Fibroblast of the aortic adventitia (primary cell): ENCODE measurements at regions not wholly inside any gene's neighbourhood (a gene's known extent, or its start where the extent isn't known, plus 50 kb on each side); places are given as distances from the start of the nearest gene placed in this dataset.

Experiments used
- DNase-seq: peaks from one replicate; pipeline ENCODE4 v3.0.0-alpha.2; 2010; ENCODE audit warnings: low read depth
- H3K4me3 ChIP-seq: 2 replicates; pipeline ENCODE4 v1.5.1; 2011; ENCODE audit warnings: low read depth, mild to moderate bottlenecking, control low read depth, low read length, moderate library complexity
- CTCF ChIP-seq: IDR thresholded peaks from 2 replicates; pipeline ENCODE4 v1.5.1; 2011; ENCODE audit warnings: mild to moderate bottlenecking, low read length, control low read depth, inconsistent platforms; ENCODE audit not compliant: insufficient read depth

- DNase-seq = no peak
- H3K4me3 ChIP-seq = no peak overlapping the region
- no peak for TF ChIP-seq CTCF
These were observed 278.4 kb upstream of the ZC3H12C start for GRCh38 chr11:109814824-109815223.

GRCh38 chr11:109815500-109816150 lies 277.6 kb upstream of the ZC3H12C start:
- no peak for TF ChIP-seq CTCF
- no peak overlapping the region for H3K4me3 ChIP-seq
- DNase-seq = no peak

DNA sequence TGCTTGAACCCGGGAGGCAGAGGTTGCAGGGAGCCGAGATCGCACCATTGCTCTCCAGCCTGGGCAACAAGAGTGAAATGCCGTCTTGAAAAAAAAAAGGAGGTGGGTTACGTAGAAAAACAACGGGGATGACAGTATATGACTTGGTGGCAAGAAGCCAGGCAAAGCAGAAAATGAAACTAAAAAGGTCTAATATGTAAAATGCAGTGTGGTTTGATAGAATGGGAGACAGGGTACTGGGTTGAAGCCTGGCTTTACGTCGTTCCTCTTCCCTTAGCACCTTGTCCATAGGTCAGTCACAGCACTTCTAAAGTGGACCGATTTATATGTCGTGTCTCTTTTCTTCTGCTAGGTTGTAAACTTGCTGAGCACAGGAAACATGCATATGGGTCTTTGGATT lies 274.9 kb upstream of the ZC3H12C start:
- TF ChIP-seq CTCF = no peak
- no peak for DNase-seq
- no peak overlapping the region for H3K4me3 ChIP-seq

- TF ChIP-seq CTCF = no peak
- no peak for DNase-seq
- no peak overlapping the region for H3K4me3 ChIP-seq
These were observed 273.8 kb upstream of the ZC3H12C start for GRCh38 chr11:109819410-109819809.

GRCh38 chr11:109821511-109821910 lies 271.7 kb upstream of the ZC3H12C start:
- DNase-seq = no peak
- TF ChIP-seq CTCF = no peak
- no peak overlapping the region for H3K4me3 ChIP-seq

GRCh38 chr11:109822436-109823102 lies 270.6 kb upstream of the ZC3H12C start:
- no peak for DNase-seq
- no peak overlapping the region for H3K4me3 ChIP-seq
- no peak for TF ChIP-seq CTCF

GRCh38 chr11:109828387-109828786 lies 264.8 kb upstream of the ZC3H12C start:
- TF ChIP-seq CTCF = no peak
- no peak overlapping the region for H3K4me3 ChIP-seq
- DNase-seq = no peak
